Colonic mucosa (tissue), 4 donors: ENCODE measurements at regions not wholly inside any gene's neighbourhood (a gene's known extent, or its start where the extent isn't known, plus 50 kb on each side); places are given as distances from the start of the nearest gene placed in this dataset.

Source experiments
- DNase-seq: peaks from one replicate; pipeline ENCODE4 v3.0.0-alpha.2; 2020
- H3K27ac ChIP-seq: fragments of 200-600 bp; one replicate; pipeline ENCODE4 v1.8.0; 2021
- H3K27me3 ChIP-seq: fragments of 200-600 bp; one replicate; pipeline ENCODE4 v1.8.0; 2021
- H3K36me3 ChIP-seq: fragments of 200-600 bp; one replicate; pipeline ENCODE4 v1.8.0; 2021
- H3K4me1 ChIP-seq: fragments of 200-600 bp; one replicate; pipeline ENCODE4 v1.8.0; 2021; ENCODE audit warnings: mild to moderate bottlenecking
- H3K4me3 ChIP-seq: fragments of 200-600 bp; one replicate; pipeline ENCODE4 v1.8.0; 2021
- H3K9ac ChIP-seq, 2 donors: one replicate each; pipeline ENCODE4 v1.7.0; 2013; ENCODE audit warnings: control low read depth in 2 of 2, low read depth in 2 of 2, low read length in 2 of 2
- H3K9me3 ChIP-seq: fragments of 200-600 bp; one replicate; pipeline ENCODE4 v1.8.0; 2021
- intact Hi-C: fragments of 100-400 bp; cut with DNase I; formaldehyde crosslinking; loops from one replicate; pipeline ENCODE4 v1.14.1; 2022
- TF ChIP-seq, protein P1 (sequence below): fragments of 200-600 bp; IDR thresholded peaks from one replicate; pipeline ENCODE4 v1.8.0; 2022; ENCODE audit warnings: antibody characterized with exemption, mild to moderate bottlenecking
- donor health status: healthy.
- donor health status: DM: no; HTN: no; CAD: no.
- donor health status: DM: no; HTN: no; CAD: no.

GRCh38 chrX:6981718-6982406 is 165.7 kb upstream of the STS start:
- no peak overlapping the region for H3K27ac ChIP-seq
- TF ChIP-seq, protein P1, sequence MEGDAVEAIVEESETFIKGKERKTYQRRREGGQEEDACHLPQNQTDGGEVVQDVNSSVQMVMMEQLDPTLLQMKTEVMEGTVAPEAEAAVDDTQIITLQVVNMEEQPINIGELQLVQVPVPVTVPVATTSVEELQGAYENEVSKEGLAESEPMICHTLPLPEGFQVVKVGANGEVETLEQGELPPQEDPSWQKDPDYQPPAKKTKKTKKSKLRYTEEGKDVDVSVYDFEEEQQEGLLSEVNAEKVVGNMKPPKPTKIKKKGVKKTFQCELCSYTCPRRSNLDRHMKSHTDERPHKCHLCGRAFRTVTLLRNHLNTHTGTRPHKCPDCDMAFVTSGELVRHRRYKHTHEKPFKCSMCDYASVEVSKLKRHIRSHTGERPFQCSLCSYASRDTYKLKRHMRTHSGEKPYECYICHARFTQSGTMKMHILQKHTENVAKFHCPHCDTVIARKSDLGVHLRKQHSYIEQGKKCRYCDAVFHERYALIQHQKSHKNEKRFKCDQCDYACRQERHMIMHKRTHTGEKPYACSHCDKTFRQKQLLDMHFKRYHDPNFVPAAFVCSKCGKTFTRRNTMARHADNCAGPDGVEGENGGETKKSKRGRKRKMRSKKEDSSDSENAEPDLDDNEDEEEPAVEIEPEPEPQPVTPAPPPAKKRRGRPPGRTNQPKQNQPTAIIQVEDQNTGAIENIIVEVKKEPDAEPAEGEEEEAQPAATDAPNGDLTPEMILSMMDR = no peak
- H3K27me3 ChIP-seq = no peaks in the 10 kb centered on the region
- no peak for DNase-seq
- no peaks in the 10 kb centered on the region for H3K36me3 ChIP-seq
- no peaks in the 10 kb centered on the region for H3K4me1 ChIP-seq
- intact Hi-C loops = no loop called here
- no peaks in the 10 kb centered on the region for H3K9me3 ChIP-seq
- H3K9ac ChIP-seq = no peak overlapping the region
- no peak overlapping the region for H3K4me3 ChIP-seq

- TF ChIP-seq, protein P1 = no peak
- Histone ChIP-seq H3K4me1 (no peaks in the 10 kb centered on the region), H3K27me3 (no peaks in the 10 kb centered on the region), H3K36me3 (no peaks in the 10 kb centered on the region), H3K9me3 (no peaks in the 10 kb centered on the region), H3K9ac (no peak overlapping the region), H3K4me3 (no peak overlapping the region), H3K27ac (no peak overlapping the region)
- intact Hi-C loops = no loop called here
- no peak for DNase-seq
Measured at GRCh38 chrX:6980981-6981380, 166.5 kb upstream of the STS start.

GRCh38 chrX:6968231-6968630 is 179.3 kb upstream of the STS start:
- no peaks in the 10 kb centered on the region for H3K4me1 ChIP-seq
- no peak for DNase-seq
- intact Hi-C loops = no loop called here

DNA sequence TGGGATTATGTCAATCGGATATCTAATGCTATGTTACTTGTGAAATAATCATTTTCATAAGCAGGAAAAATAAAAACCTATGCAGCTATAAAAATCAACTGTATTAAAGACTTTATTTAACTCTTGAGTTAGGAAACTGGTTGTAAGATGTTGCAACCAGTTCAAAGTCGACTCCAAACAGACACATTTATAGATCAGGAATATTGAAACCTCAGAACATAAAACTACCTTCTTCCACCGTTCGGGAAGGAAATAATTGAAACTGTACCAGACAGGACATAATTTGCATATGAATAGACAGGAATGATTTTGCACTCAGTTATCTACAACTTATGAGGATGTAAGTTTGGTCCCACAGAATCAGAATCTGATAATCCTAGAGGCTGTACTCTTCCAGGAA is 181.8 kb upstream of the STS start:
- Histone ChIP-seq H3K4me3 (no peak overlapping the region), H3K27ac (no peak overlapping the region), H3K4me1 (no peaks in the 10 kb centered on the region), H3K27me3 (no peaks in the 10 kb centered on the region), H3K36me3 (no peaks in the 10 kb centered on the region), H3K9ac (no peak overlapping the region), H3K9me3 (no peaks in the 10 kb centered on the region)
- no peak for DNase-seq
- TF ChIP-seq, protein P1 = no peak
- intact Hi-C loops = no loop called here

More at GRCh38 chrX:6968231-6968630, 179.3 kb upstream of the STS start:
- no peaks in the 10 kb centered on the region for H3K36me3 ChIP-seq
- no peaks in the 10 kb centered on the region for H3K9me3 ChIP-seq
- H3K4me3 ChIP-seq = no peak overlapping the region
- no peaks in the 10 kb centered on the region for H3K27me3 ChIP-seq
- H3K9ac ChIP-seq = no peak overlapping the region
- no peak overlapping the region for H3K27ac ChIP-seq
- TF ChIP-seq, protein P1 = no peak

DNA sequence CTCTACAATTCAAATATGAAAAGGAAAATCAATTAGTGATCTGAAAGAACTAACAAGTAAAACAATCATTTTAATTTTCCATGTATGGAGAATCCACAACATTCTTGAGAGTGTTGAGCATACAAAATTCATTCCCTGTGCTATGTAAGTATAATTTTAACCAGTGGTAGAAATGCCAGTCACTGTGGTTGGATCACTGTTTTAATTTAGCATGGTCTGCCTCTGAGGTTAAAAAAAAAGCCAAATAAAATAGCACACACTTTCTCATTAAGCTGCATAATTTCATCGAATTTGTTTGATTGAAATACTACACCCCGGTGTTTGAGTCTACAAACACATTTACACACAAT is 185.5 kb upstream of the STS start:
- H3K27ac ChIP-seq = no peak overlapping the region
- intact Hi-C loops = no loop called here
- no peaks in the 10 kb centered on the region for H3K4me1 ChIP-seq
- no peaks in the 10 kb centered on the region for H3K27me3 ChIP-seq
- no peaks in the 10 kb centered on the region for H3K36me3 ChIP-seq
- no peak overlapping the region for H3K4me3 ChIP-seq
- no peaks in the 10 kb centered on the region for H3K9me3 ChIP-seq
- no peak overlapping the region for H3K9ac ChIP-seq
- TF ChIP-seq, protein P1 = no peak
- no peak for DNase-seq
